Stimulated activated CD8-positive, alpha-beta memory T cell treated with anti-CD3 and anti-CD28 coated beads, Interleukin-7, amount 100 ng/mL, for 1 hour (primary cell): ENCODE measurements at regions not wholly inside any gene's neighbourhood (a gene's known extent, or its start where the extent isn't known, plus 50 kb on each side); places are given as distances from the start of the nearest gene placed in this dataset.

Source experiments
- DNase-seq, 2 donors: peaks; one replicate each; pipeline ENCODE4 v3.0.0-alpha.2; 2020; ENCODE audit warnings: low read depth in 2 of 2

- DNase-seq, result no peak
Measured at GRCh38 chr16:86683441-86684194, 105.3 kb downstream of the FOXL1 start.

GRCh38 chr16:86685076-86685475, 106.7 kb downstream of the FOXL1 start:
- no peak for DNase-seq

- no peak for DNase-seq
Measured at GRCh38 chr16:86690970-86691369, 112.6 kb downstream of the FOXL1 start.

GRCh38 chr16:86692426-86692825, 114.1 kb downstream of the FOXL1 start:
- DNase-seq, result no peak

GRCh38 chr16:86693033-86693432, 114.7 kb downstream of the FOXL1 start:
- DNase-seq, result no peak

GRCh38 chr16:86697715-86698114, 119.4 kb downstream of the FOXL1 start:
- DNase-seq, result no peak

- DNase-seq, result no peak
Measured at GRCh38 chr16:86700046-86700945, 121.9 kb downstream of the FOXL1 start.

GRCh38 chr16:86701286-86701975, 123.1 kb downstream of the FOXL1 start:
- DNase-seq, result no peak

- DNase-seq, result no peak
Measured at GRCh38 chr16:86702824-86703588, 124.7 kb downstream of the FOXL1 start.

GRCh38 chr16:86704516-86704915, 126.2 kb downstream of the FOXL1 start:
- no peak for DNase-seq

- no peak for DNase-seq
Measured at GRCh38 chr16:86706726-86707125, 128.4 kb downstream of the FOXL1 start.

GRCh38 chr16:86707171-86707570, 128.8 kb downstream of the FOXL1 start:
- DNase-seq, result no peak

GRCh38 chr16:86707581-86707980, 129.2 kb downstream of the FOXL1 start:
- DNase-seq, result no peak

GRCh38 chr16:86708431-86708830, 130.1 kb downstream of the FOXL1 start:
- DNase-seq, result no peak

- DNase-seq, result no peak
Measured at GRCh38 chr16:86709103-86709502, 130.8 kb downstream of the FOXL1 start.

- no peak for DNase-seq
Measured at GRCh38 chr16:86709902-86710601, 131.7 kb downstream of the FOXL1 start.

- no peak for DNase-seq
Measured at GRCh38 chr16:86710602-86710950, 132.2 kb downstream of the FOXL1 start.

- DNase-seq, result no peak
Measured at GRCh38 chr16:86712158-86713009, 134.0 kb downstream of the FOXL1 start.

GRCh38 chr16:86713021-86713631, 134.8 kb downstream of the FOXL1 start:
- no peak for DNase-seq

GRCh38 chr16:86714166-86714565, 135.8 kb downstream of the FOXL1 start:
- DNase-seq, result no peak
